HEK293T (cell line): ENCODE measurements at regions not wholly inside any gene's neighbourhood (a gene's known extent, or its start where the extent isn't known, plus 50 kb on each side); places are given as distances from the start of the nearest gene placed in this dataset.

Experiments used
- CTCF ChIA-PET: fragments of 350-600 bp; formaldehyde crosslinking; extraction: SDS; loops from one replicate; lab custom pipeline; 2021; ENCODE audit warnings: antibody characterized with exemption, inconsistent platforms; lab: Yijun Ruan, JAX
- POLR2A ChIA-PET: fragments of 350-600 bp; formaldehyde crosslinking; extraction: SDS; loops from one replicate; lab custom pipeline; 2020; ENCODE audit warnings: antibody characterized with exemption, inconsistent platforms; lab: Yijun Ruan, JAX
- DNase-seq: peaks from one replicate; pipeline ENCODE4 v3.0.0; 2012; ENCODE audit warnings: mixed read lengths; ENCODE audit errors: extremely low spot score
- ARNT ChIP-seq: fragments of 450-650 bp; IDR thresholded peaks from 2 replicates; pipeline ENCODE4 v1.6.1; 2017; ENCODE audit warnings: mild to moderate bottlenecking
- BHLHE40 ChIP-seq: fragments of 450-650 bp; IDR thresholded peaks from 2 replicates; pipeline ENCODE4 v1.6.1; 2016; ENCODE audit warnings: mild to moderate bottlenecking, moderate library complexity, borderline replicate concordance
- CTBP1 ChIP-seq: fragments of 450-650 bp; IDR thresholded peaks from 2 replicates; pipeline ENCODE4 v1.6.1; 2016; ENCODE audit warnings: borderline replicate concordance
- ELF4 ChIP-seq: fragments of 450-650 bp; IDR thresholded peaks from 2 replicates; pipeline ENCODE4 v1.6.1; 2017; ENCODE audit warnings: antibody characterized with exemption
- FOXA1 ChIP-seq: fragments of 450-650 bp; IDR thresholded peaks from 2 replicates; pipeline ENCODE4 v1.6.1; 2016; ENCODE audit warnings: mild to moderate bottlenecking
- FOXK2 ChIP-seq: fragments of 450-650 bp; IDR thresholded peaks from 2 replicates; pipeline ENCODE4 v1.6.1; 2016; ENCODE audit warnings: mild to moderate bottlenecking
- FOXM1 ChIP-seq: fragments of 450-650 bp; IDR thresholded peaks from 2 replicates; pipeline ENCODE4 v1.6.1; 2017; ENCODE audit warnings: mild to moderate bottlenecking, borderline replicate concordance
- HDGF ChIP-seq: fragments of 450-650 bp; IDR thresholded peaks from 2 replicates; pipeline ENCODE4 v1.6.1; 2017; ENCODE audit warnings: antibody characterized with exemption, borderline replicate concordance
- L3MBTL2 ChIP-seq: fragments of 450-650 bp; conservative IDR thresholded peaks from 2 replicates; pipeline ENCODE4 v1.6.1; 2016; ENCODE audit warnings: mild to moderate bottlenecking
- LEF1 ChIP-seq: fragments of 450-650 bp; IDR thresholded peaks from 2 replicates; pipeline ENCODE4 v1.6.1; 2017; ENCODE audit warnings: mild to moderate bottlenecking, borderline replicate concordance
- NFRKB ChIP-seq: fragments of 450-650 bp; IDR thresholded peaks from 2 replicates; pipeline ENCODE4 v1.6.1; 2016; ENCODE audit warnings: mild to moderate bottlenecking, moderate library complexity
- PKNOX1 ChIP-seq: fragments of 450-650 bp; IDR thresholded peaks from 2 replicates; pipeline ENCODE4 v1.6.1; 2016
- SP1 ChIP-seq: fragments of 450-650 bp; IDR thresholded peaks from 2 replicates; pipeline ENCODE4 v1.6.1; 2017
- SUZ12 ChIP-seq: fragments of 450-650 bp; IDR thresholded peaks from 2 replicates; pipeline ENCODE4 v1.6.1; 2016; ENCODE audit warnings: mild to moderate bottlenecking
- TARDBP ChIP-seq: fragments of 450-650 bp; IDR thresholded peaks from 2 replicates; pipeline ENCODE4 v1.6.1; 2016
- ZNF384 ChIP-seq: fragments of 450-650 bp; IDR thresholded peaks from 2 replicates; pipeline ENCODE4 v1.6.1; 2016

GRCh38 chr18:11268153-11268552 is 118.8 kb upstream of the PIEZO2 start:
- no peak for DNase-seq
- TF ChIP-seq NFRKB (no peak), FOXA1 (no peak), L3MBTL2 (no peak), PKNOX1 (peak; percentile 61), BHLHE40 (no peak)
- ChIA-PET POLR2A (no interaction called here), CTCF (no interaction called here)

- ChIA-PET POLR2A (no interaction called here), CTCF (no interaction called here)
- no peak for DNase-seq
- no peak for TF ChIP-seq FOXM1
- no peak for TF ChIP-seq LEF1
- no peak for TF ChIP-seq CTBP1
- TF ChIP-seq SUZ12 = no peak
- TF ChIP-seq BHLHE40 = no peak
- no peak for TF ChIP-seq SP1
- TF ChIP-seq TARDBP = no peak
- TF ChIP-seq ZNF384 = no peak
- TF ChIP-seq ELF4 = no peak
Observed at GRCh38 chr18:11266781-11267480, 117.6 kb upstream of the PIEZO2 start.

GRCh38 chr18:11261486-11261885 is 112.1 kb upstream of the PIEZO2 start:
- TF ChIP-seq LEF1 (no peak), ARNT (no peak), L3MBTL2 (no peak), ZNF384 (no peak), NFRKB (no peak), FOXK2 (no peak), PKNOX1 (no peak), BHLHE40 (no peak)
- CTCF ChIA-PET = no interaction called here
- POLR2A ChIA-PET = no interaction called here
- DNase-seq = no peak

GRCh38 chr18:11260961-11261461 is 111.6 kb upstream of the PIEZO2 start:
- ChIA-PET POLR2A (no interaction called here), CTCF (no interaction called here)
- DNase-seq = no peak
- TF ChIP-seq FOXA1 = no peak
- no peak for TF ChIP-seq PKNOX1
- no peak for TF ChIP-seq LEF1
- no peak for TF ChIP-seq NFRKB
- TF ChIP-seq HDGF = no peak
- TF ChIP-seq L3MBTL2 = no peak
- no peak for TF ChIP-seq FOXM1
- TF ChIP-seq ZNF384 = no peak
- TF ChIP-seq SUZ12 = no peak
- no peak for TF ChIP-seq SP1
- TF ChIP-seq ARNT = no peak
- no peak for TF ChIP-seq BHLHE40
- TF ChIP-seq CTBP1 = no peak
- TF ChIP-seq TARDBP = no peak
- TF ChIP-seq FOXK2 = no peak
- no peak for TF ChIP-seq ELF4

- DNase-seq = no peak
- CTCF ChIA-PET = no interaction called here
- POLR2A ChIA-PET = no interaction called here
- TF ChIP-seq CTBP1 (no peak), ARNT (no peak), ZNF384 (no peak), HDGF (no peak), SUZ12 (no peak), BHLHE40 (no peak), NFRKB (no peak), ELF4 (no peak), L3MBTL2 (no peak), FOXA1 (no peak), FOXM1 (no peak), PKNOX1 (no peak), TARDBP (no peak), SP1 (no peak), LEF1 (no peak)
Observed at GRCh38 chr18:11259469-11260150, 110.2 kb upstream of the PIEZO2 start.
